HL-60 (cell line): ENCODE measurements at regions not wholly inside any gene's neighbourhood (a gene's known extent, or its start where the extent isn't known, plus 50 kb on each side); places are given as distances from the start of the nearest gene placed in this dataset.

Experiments
- DNase-seq, 2 experiments: peaks; one replicate each; pipeline ENCODE4 v3.0.0-alpha.2; 2010 to 2020; ENCODE audit warnings: low read depth in 1 of 2, low spot score in 1 of 2
- H3K27ac ChIP-seq: fragments of 250-450 bp; sonication (Bioruptor Pico); replicated peaks from 2 replicates; pipeline ENCODE4 v1.5.1; 2020; ENCODE audit warnings: mild to moderate bottlenecking, moderate library complexity
- H3K27me3 ChIP-seq: fragments of 250-450 bp; sonication (Bioruptor Pico); 2 replicates; pipeline ENCODE4 v1.5.1; 2021; ENCODE audit warnings: mild to moderate bottlenecking, moderate library complexity; ENCODE audit not compliant: insufficient read depth, poor library complexity, severe bottlenecking
- H3K4me3 ChIP-seq: replicated peaks from 2 replicates; pipeline ENCODE4 v1.5.1; 2011; ENCODE audit warnings: mild to moderate bottlenecking, control low read depth, low read length; ENCODE audit not compliant: insufficient read depth
- CTCF ChIP-seq: IDR thresholded peaks from one replicate; pipeline ENCODE4 v1.5.1; 2011; ENCODE audit warnings: low read length, control low read depth, inconsistent platforms; ENCODE audit not compliant: insufficient read depth
- GABPA ChIP-seq: IDR thresholded peaks from 2 replicates; pipeline ENCODE4 v1.6.1; 2012; ENCODE audit warnings: low read depth
- POLR2AphosphoS5 ChIP-seq: IDR thresholded peaks from 2 replicates; pipeline ENCODE4 v1.6.1; 2012; ENCODE audit warnings: low read depth
- REST ChIP-seq: IDR thresholded peaks from 2 replicates; pipeline ENCODE4 v1.6.1; 2012; ENCODE audit warnings: low read depth; ENCODE audit not compliant: insufficient replicate concordance
- SPI1 ChIP-seq: IDR thresholded peaks from 2 replicates; pipeline ENCODE4 v1.6.1; 2012; ENCODE audit warnings: low read depth, mild to moderate bottlenecking, borderline replicate concordance

GRCh38 chr4:123497340-123497739 lies 100.7 kb downstream of the SPRY1 start:
- TF ChIP-seq REST (no peak), GABPA (no peak), CTCF (no peak)
- H3K27ac ChIP-seq: no peak overlapping the region
- H3K4me3 ChIP-seq: no peak overlapping the region
- no peaks in the 10 kb centered on the region for H3K27me3 ChIP-seq
- DNase-seq: no peak

GRCh38 chr4:123501733-123502132 lies 105.1 kb downstream of the SPRY1 start:
- TF ChIP-seq SPI1 (no peak), CTCF (no peak), GABPA (no peak), REST (no peak), POLR2AphosphoS5 (no peak)
- no peak for DNase-seq
- Histone ChIP-seq H3K27me3 (no peaks in the 10 kb centered on the region), H3K4me3 (no peak overlapping the region), H3K27ac (no peak overlapping the region)

- no peak for DNase-seq
- Histone ChIP-seq H3K27me3 (no peaks in the 10 kb centered on the region), H3K27ac (no peak overlapping the region), H3K4me3 (no peak overlapping the region)
- no peak for TF ChIP-seq GABPA
- no peak for TF ChIP-seq CTCF
- no peak for TF ChIP-seq POLR2AphosphoS5
- no peak for TF ChIP-seq REST
- no peak for TF ChIP-seq SPI1
These were observed 107.2 kb downstream of the SPRY1 start for GRCh38 chr4:123503698-123504363.
